Transverse colon (tissue), 4 donors: ENCODE measurements at regions not wholly inside any gene's neighbourhood (a gene's known extent, or its start where the extent isn't known, plus 50 kb on each side); places are given as distances from the start of the nearest gene placed in this dataset.

Experiments used
- DNase-seq: peaks from one replicate; pipeline ENCODE4 v3.0.0-alpha.2; 2019
- H3K27ac ChIP-seq, 4 donors: fragments of 200-600 bp; sonication (generic); 2 replicates each; pipeline ENCODE4 v1.5.1; 2016 to 2018; ENCODE audit warnings: inconsistent platforms in 4 of 4
- H3K27me3 ChIP-seq: fragments of 200-600 bp; sonication (generic); 2 replicates; pipeline ENCODE4 v1.5.1; 2017; ENCODE audit warnings: inconsistent platforms
- H3K36me3 ChIP-seq, 4 donors: fragments of 200-600 bp; sonication (generic); 2 replicates each; pipeline ENCODE4 v1.5.1; 2017 to 2019; ENCODE audit warnings: inconsistent platforms in 4 of 4
- H3K4me1 ChIP-seq, 4 donors: fragments of 200-600 bp; sonication (generic); 2 replicates each; pipeline ENCODE4 v1.5.1; 2017 to 2020; ENCODE audit warnings: inconsistent platforms in 4 of 4
- H3K4me3 ChIP-seq, 4 donors: fragments of 200-600 bp; sonication (generic); 1 replicate in 1 of 4; 2 replicates in 3 of 4; pipeline versions ENCODE4 v1.5.1 to v1.6.1; 2017 to 2019; ENCODE audit warnings: inconsistent platforms in 4 of 4
- H3K9me3 ChIP-seq, 2 donors: fragments of 200-600 bp; sonication (generic); 2 replicates each; pipeline ENCODE4 v1.5.1; 2017 to 2019; ENCODE audit warnings: inconsistent platforms in 2 of 2
- EP300 ChIP-seq: sonication (generic); formaldehyde crosslinking; IDR thresholded peaks from one replicate; pipeline ENCODE4 v1.6.1; 2017; ENCODE audit warnings: antibody characterized with exemption, low read depth
- POLR2A ChIP-seq: fragments of 450-650 bp; IDR thresholded peaks from one replicate; pipeline ENCODE4 v1.6.1; 2016; ENCODE audit warnings: antibody characterized with exemption, mild to moderate bottlenecking, moderate library complexity
- POLR2AphosphoS5 ChIP-seq, 3 donors: sonication (generic); formaldehyde crosslinking; IDR thresholded peaks; one replicate each; pipeline ENCODE4 v1.6.1; 2016; ENCODE audit warnings: antibody characterized with exemption in 3 of 3
- WGBS, 2 donors: methylation state at CpG; one replicate each; pipeline ENCODE4 v1.1.5; 2018; ENCODE audit warnings: low coverage in 1 of 2; 5-methylcytosine and 5-hydroxymethylcytosine counted together
- in situ Hi-C, 4 donors: fragments of 200-750 bp; cut with MboI; loops; one replicate each; pipeline versions ENCODE4 v1.15.0 to v1.15.1; 2017; ENCODE audit warnings: low sequenced_read_pairs in 3 of 4, low pct_ligation_motif_present in 1 of 4, low pct_unique_long_range_greater_than_20kb in 1 of 4
- intact Hi-C: fragments of 100-400 bp; cut with DNase I; formaldehyde crosslinking; loops from one replicate; pipeline ENCODE4 v1.15.1; 2023; ENCODE audit warnings: low total_unique reads
- TF ChIP-seq, protein P1 (sequence below), 5 experiments: fragments of 200-600 bp in 3 of 5; fragments of 450-650 bp in 2 of 5; sonication (generic) in 3 of 5; IDR thresholded peaks; 1 replicate in 2 of 5; 2 replicates in 3 of 5; pipeline ENCODE4 v1.5.1; 2016 to 2017; ENCODE audit warnings: antibody characterized with exemption in 5 of 5, inconsistent platforms in 3 of 5, mild to moderate bottlenecking in 2 of 5, moderate library complexity in 1 of 5

DNA sequence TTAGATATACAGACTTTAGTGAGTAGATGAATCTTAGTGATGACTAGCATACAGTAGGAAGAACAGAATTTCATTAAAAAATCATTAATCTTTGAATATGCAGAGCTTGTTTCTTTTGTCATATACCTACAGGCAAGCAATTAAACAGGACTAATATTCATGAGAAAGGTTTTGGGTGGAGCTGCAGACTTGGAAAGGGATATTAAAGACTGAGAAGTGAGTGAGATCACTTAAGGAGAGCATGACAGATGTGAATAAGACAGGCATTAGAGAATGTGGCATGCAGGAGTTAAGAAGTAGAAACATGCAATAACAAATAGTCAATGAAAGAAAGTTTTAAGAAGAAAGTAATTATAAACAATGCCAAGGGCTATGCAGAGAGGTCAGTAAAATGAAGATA is 187.7 kb downstream of the TMTC3 start:
- TF ChIP-seq EP300 (no peak), POLR2A (no peak), POLR2AphosphoS5 (IDR thresholded peaks at IDR 0.05) (no peak)
- TF ChIP-seq, protein P1, sequence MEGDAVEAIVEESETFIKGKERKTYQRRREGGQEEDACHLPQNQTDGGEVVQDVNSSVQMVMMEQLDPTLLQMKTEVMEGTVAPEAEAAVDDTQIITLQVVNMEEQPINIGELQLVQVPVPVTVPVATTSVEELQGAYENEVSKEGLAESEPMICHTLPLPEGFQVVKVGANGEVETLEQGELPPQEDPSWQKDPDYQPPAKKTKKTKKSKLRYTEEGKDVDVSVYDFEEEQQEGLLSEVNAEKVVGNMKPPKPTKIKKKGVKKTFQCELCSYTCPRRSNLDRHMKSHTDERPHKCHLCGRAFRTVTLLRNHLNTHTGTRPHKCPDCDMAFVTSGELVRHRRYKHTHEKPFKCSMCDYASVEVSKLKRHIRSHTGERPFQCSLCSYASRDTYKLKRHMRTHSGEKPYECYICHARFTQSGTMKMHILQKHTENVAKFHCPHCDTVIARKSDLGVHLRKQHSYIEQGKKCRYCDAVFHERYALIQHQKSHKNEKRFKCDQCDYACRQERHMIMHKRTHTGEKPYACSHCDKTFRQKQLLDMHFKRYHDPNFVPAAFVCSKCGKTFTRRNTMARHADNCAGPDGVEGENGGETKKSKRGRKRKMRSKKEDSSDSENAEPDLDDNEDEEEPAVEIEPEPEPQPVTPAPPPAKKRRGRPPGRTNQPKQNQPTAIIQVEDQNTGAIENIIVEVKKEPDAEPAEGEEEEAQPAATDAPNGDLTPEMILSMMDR (IDR thresholded peaks at IDR 0.05): no peak
- Histone ChIP-seq H3K9me3 (no peaks in the 10 kb centered on the region), H3K36me3 (no peaks in the 10 kb centered on the region), H3K4me3 (no peak overlapping the region), H3K4me1 (peaks cover 0 to 11% (median 6%) of the 10 kb centered on the region in 4 donors), H3K27ac (no peak overlapping the region), H3K27me3 (no peaks in the 10 kb centered on the region)
- no peak for DNase-seq
- in situ Hi-C loops: no loop called here
- intact Hi-C loops: no loop called here

DNA sequence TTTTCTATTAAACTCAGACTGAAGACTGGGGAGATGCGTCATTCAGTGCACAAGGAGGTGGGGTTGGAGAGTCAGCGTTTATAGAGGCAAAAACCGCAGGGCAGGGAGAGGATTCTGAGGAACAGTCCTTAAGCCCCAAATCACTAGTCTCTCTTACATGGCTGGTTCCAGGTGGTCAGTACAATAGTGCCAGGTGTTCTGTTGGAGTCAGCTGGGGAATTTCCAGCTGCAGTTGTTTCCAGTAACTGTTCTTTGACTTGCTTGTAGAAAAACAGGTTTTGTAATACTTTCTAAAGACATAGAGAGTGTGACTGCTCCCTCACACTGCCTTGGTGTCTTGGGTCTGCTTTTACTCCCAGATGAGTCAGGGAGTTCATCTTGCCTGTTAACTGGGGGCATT is 192.2 kb downstream of the TMTC3 start:
- Histone ChIP-seq H3K27ac (peak overlapping the region in 1 of 4 donors; percentile 39), H3K4me1 (peaks cover 0 to 5% (median 0%) of the 10 kb centered on the region in 4 donors), H3K9me3 (no peaks in the 10 kb centered on the region), H3K4me3 (no peak overlapping the region), H3K27me3 (no peaks in the 10 kb centered on the region), H3K36me3 (no peaks in the 10 kb centered on the region)
- intact Hi-C loops (loop anchor here (2.0 kb wide), 1 partner anchor 35 kb away; no protein-coding TSS in a partner anchor), in situ Hi-C loops (no loop called here)
- DNase-seq: no peak
- WGBS, 2 donors: 50 to 53% methylated on average over 3 of the region's 3 CpGs
- no peak for TF ChIP-seq POLR2A
- TF ChIP-seq, protein P1 (IDR thresholded peaks at IDR 0.05): no peak
- TF ChIP-seq POLR2AphosphoS5 (IDR thresholded peaks at IDR 0.05): no peak
- no peak for TF ChIP-seq EP300

DNA sequence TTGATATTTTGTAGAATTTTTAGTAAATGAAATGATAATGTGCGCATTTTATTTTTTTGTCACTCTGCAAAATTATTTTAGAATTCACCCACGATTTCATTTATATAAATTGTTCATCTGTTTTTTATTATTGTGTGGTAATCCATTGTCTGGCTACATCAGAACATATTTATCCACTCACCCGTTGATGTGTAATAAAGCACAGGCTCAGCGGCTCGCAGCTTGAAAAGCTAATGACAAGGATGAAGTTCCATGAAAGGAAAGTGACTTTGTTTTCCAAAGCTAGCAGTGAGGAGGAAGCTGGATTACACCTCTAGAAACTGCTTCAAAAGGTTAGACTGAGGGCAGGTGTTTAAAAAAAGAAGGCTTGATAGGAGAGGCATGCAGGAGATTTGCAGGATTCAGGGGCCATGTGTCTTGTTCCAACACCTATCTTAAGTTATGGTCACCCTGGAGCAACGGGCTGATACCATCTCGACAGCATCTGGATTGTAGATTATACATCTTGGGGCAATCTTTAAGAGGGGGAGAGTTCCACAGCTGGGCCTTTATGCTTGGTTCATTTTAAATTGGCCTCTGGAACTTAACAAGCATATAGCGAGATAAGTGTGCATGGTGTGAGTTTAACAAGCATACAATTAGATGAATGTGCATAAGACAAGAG is 194.1 kb downstream of the TMTC3 start:
- Histone ChIP-seq H3K9me3 (no peaks in the 10 kb centered on the region), H3K36me3 (no peaks in the 10 kb centered on the region), H3K4me3 (no peak overlapping the region), H3K27ac (no peak overlapping the region), H3K27me3 (no peaks in the 10 kb centered on the region), H3K4me1 (peaks cover 0 to 5% (median 0%) of the 10 kb centered on the region in 4 donors)
- in situ Hi-C loops (no loop called here), intact Hi-C loops (no loop called here)
- TF ChIP-seq EP300: no peak
- TF ChIP-seq, protein P1 (IDR thresholded peaks at IDR 0.05): no peak
- TF ChIP-seq POLR2AphosphoS5 (IDR thresholded peaks at IDR 0.05): no peak
- TF ChIP-seq POLR2A: no peak
- WGBS, 2 donors: 72 to 75% methylated on average over 7 to 8 of the region's 8 CpGs
- no peak for DNase-seq

DNA sequence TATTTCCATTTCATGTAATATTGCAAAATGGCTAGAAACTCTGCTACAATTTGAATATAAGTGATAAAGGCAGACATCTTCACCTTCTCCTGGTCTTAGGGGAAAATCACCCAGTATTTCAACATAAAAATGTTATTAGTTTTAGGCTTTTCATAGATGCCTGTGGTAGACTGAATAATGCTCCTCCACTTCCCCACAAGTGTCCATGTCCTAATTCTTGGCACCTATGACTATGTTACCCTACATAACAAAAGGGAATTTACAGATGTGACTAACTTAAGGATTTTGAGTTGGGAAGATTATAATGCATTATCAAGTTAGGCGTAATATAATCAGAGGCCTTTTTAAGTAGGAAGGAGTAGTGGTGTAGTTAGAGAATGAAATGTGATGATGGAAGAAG is 196.4 kb downstream of the TMTC3 start:
- Histone ChIP-seq H3K4me1 (peaks cover 0 to 6% (median 0%) of the 10 kb centered on the region in 4 donors), H3K36me3 (no peaks in the 10 kb centered on the region), H3K9me3 (no peaks in the 10 kb centered on the region), H3K4me3 (no peak overlapping the region), H3K27me3 (no peaks in the 10 kb centered on the region), H3K27ac (no peak overlapping the region)
- TF ChIP-seq EP300 (no peak), POLR2AphosphoS5 (IDR thresholded peaks at IDR 0.05) (no peak), POLR2A (no peak)
- TF ChIP-seq, protein P1 (IDR thresholded peaks at IDR 0.05): no peak
- in situ Hi-C loops: no loop called here
- WGBS, 2 donors: 0 to 2% methylated on average over 1 of the region's 1 CpG
- no peak for DNase-seq
- intact Hi-C loops: no loop called here
